GM21723 (cell line): ENCODE measurements at regions not wholly inside any gene's neighbourhood (a gene's known extent, or its start where the extent isn't known, plus 50 kb on each side); places are given as distances from the start of the nearest gene placed in this dataset.
"Not testable (repeated sequence)": the region's sequence is repeated elsewhere in the genome, so short reads cannot be mapped to it uniquely, and the experiment has no call there.

Experiments
- ATAC-seq: cut with Tn5 transposase; IDR thresholded peaks from one replicate; pipeline ENCODE4 v1.9.1; 2021; ENCODE audit warnings: mild to moderate bottlenecking, moderate library complexity; ENCODE audit not compliant: unreplicated experiment

DNA sequence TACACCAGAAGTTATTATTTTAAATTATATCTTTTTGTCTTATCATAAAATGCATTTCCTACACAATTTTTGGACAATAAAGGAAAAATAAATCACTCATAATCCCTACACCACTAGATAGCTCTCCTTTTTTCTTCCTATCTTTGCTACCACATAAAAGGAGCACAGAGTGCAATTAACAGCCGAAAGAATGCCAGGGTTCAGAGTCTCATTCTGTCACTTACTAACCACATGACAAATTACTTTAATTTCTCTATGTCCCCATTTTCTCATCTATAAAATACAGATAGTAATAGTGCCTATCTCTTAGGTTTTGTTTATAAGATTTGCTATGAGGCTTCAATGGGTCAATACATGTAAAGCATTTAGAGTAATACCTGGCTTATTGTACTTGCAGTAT, 158.7 kb upstream of the GRIN3A start:
- no peak for ATAC-seq

- no peak for ATAC-seq
Measured at GRCh38 chr9:101893661-101894646, 155.5 kb upstream of the GRIN3A start.

DNA sequence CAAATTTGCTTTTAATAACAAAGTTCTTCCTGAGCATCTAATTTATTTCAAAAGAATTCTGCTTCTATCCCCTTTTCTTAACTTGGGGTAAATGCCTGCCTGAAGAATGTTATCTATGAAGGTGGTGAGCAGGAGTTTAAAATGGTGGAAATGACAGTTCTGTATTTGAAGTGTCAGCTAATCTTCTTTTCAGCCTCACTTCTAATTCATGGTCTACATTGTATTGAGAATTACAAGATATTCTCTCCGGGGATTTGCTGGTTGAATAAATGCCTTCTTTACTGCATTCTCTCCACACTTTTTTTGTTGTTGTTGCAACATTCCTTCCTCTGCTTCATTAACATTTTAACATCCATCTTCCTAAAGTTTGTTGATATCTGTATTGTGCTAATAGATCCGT, 143.1 kb upstream of the GRIN3A start:
- no peak for ATAC-seq

- ATAC-seq: no peak
Measured at GRCh38 chr9:101880846-101881245, 142.4 kb upstream of the GRIN3A start.

DNA sequence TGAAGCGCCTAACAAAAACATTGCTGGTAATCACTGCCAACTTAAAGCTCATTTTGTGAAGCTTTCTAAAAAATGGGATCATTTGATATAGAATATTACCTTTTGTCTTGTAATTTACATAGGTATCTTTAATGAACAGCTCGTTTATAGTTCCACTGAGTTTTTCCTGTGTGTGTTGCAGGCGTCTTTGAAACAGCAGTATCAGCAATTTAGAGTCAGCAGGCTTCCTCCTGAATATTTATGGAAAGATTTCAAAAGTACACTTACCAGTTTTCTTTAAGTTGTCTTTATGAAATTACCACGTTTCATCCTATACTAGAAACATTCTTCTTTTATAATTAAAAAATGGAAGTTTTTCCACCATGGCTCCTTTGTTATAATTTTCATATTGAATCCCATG, 140.3 kb upstream of the GRIN3A start:
- ATAC-seq: no peak

- no peak for ATAC-seq
Measured at GRCh38 chr9:101877439-101877838, 139.0 kb upstream of the GRIN3A start.

DNA sequence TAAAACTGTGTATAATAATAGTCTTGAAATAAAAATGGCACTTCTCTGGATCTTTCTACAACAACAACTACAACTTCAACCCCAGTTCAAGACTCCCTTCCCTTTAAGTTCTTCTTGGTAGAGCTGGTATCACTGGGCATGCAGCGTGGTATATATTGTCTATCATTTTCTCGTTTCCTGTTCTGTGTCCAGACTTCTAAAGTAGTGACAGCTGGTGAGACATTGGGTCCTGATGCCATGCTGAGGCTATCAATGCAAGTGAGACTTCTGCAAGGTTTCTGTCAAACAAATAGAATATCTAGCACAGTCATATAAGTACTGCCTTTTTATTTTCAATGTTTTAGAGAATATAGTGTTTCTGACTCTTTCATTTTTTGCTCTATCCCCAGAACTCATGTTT, 123.0 kb upstream of the GRIN3A start:
- no peak for ATAC-seq

GRCh38 chr9:101860920-101861319, 122.5 kb upstream of the GRIN3A start:
- no peak for ATAC-seq

- ATAC-seq: no peak
Measured at GRCh38 chr9:101859620-101860019, 121.2 kb upstream of the GRIN3A start.

GRCh38 chr9:101858026-101858425, 119.6 kb upstream of the GRIN3A start:
- no peak for ATAC-seq

GRCh38 chr9:101849102-101849707, 110.8 kb upstream of the GRIN3A start:
- ATAC-seq: no peak

GRCh38 chr9:101848485-101848919, 110.1 kb upstream of the GRIN3A start:
- no peak for ATAC-seq

- ATAC-seq: no peak
Measured at GRCh38 chr9:101846161-101846560, 107.7 kb upstream of the GRIN3A start.

GRCh38 chr9:101840694-101841188, 102.3 kb upstream of the GRIN3A start:
- no peak for ATAC-seq

DNA sequence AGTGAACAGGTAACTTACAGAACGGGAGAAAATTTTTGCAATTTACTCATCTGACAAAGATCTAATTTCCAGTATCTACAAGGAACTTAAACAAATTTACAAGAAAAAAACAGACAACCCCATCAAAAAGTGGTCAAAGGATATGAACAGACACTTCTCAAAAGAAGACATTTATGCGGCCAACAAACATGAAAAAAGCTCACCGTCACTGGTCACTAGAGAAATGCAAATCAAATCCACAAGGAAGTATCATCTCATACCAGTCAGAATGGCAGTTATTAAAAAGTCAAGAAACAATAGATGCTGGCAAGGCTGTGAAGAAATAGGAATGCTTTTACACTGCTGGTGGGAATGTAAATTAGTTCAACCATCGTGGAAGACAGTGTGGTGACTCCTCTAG, 100.5 kb upstream of the GRIN3A start:
- not testable (repeated sequence) for ATAC-seq

DNA sequence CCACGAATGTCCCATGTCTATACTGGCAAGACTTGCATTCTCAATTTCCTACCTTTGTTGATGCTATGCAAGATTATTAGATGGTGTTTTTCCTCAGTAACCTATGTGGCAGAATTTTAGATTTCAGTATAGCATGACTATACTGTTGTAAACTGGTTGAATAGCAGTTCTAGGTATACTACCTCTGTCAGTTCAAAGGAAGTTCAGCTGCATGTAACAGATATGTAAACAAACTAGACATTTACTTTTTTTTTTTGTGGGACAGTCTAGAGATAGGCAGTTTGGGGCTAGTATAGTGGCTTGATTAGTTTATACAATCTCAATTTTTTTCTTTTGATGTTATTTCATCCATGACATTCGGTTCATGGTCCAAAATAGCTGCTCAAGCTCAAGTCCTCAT, 97.6 kb upstream of the GRIN3A start:
- ATAC-seq: no peak

DNA sequence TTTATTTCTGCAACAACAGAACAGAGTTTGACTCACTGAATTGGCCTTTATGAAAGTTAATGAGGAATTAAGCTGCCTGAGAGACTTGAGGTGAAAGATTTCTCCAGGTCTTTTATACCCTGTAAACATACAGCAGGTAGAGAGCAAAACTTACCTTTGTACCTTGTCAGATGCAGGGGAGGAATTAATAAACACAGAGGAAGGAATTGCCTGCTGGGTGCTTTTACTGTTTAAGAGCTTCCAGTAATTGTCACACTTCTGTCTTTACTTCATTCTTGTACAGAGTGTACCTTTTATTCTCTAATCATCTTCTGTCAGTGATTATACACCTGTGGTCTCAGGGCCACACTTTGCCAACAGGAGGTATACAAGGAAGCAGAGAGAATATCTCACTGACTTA, 94.0 kb upstream of the GRIN3A start:
- ATAC-seq: no peak

DNA sequence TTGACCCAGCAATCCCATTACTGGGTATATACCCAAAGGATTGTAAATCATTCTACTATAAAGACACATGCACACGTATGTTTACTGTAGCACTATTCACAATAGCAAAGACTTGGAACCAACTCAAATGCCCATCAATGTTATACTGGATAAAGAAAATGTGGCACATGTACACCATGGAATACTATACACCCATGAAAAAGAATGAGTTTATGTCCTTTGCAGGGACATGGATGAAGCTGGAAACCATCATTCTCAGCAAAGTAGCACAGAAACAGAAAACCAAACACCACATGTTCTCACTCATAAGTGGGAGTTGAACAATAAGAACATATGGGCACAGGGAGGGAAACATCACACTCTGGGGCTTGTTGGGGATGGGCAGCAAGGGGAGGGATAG, 83.0 kb upstream of the GRIN3A start:
- not testable (repeated sequence) for ATAC-seq

DNA sequence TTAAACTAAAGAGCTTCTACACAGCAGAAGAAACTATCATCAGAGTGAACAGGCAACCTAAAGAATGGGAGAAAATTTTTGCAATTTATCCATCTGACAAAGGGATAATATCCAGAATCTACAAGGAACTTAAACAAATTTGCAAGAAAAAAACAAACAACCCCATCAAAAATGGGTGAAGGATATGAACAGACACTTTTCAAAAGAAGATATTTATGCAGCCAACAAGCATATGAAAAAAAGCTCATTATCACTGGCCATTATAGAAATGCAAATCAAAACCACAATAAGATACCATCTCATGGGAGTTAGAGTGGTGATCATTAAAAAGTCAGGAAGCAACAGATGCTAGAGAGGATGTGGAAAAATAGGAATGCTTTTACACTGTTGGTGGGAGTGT, 82.5 kb upstream of the GRIN3A start:
- not testable (repeated sequence) for ATAC-seq

- ATAC-seq: no peak
Measured at GRCh38 chr9:101814064-101814463, 75.6 kb upstream of the GRIN3A start.

DNA sequence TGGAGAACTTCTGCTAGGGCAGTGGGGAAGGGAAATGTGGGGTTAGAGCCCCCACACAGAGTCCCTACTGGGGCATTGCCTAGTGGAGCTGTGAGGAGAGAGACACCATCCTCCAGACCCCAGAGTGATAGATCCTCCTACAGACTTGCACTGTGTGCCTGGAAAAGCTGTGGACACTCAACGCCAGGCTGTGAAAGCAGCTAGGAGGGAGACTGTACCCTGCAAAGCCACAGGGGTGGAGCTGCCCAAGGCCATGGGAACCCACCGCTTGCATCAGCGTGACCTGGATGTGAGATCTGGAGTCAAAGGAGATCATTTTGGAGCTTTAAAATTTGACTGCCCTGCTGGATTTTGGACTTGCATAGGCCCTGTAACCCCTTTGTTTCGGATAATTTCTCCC, 69.4 kb upstream of the GRIN3A start:
- ATAC-seq: not testable (repeated sequence)

DNA sequence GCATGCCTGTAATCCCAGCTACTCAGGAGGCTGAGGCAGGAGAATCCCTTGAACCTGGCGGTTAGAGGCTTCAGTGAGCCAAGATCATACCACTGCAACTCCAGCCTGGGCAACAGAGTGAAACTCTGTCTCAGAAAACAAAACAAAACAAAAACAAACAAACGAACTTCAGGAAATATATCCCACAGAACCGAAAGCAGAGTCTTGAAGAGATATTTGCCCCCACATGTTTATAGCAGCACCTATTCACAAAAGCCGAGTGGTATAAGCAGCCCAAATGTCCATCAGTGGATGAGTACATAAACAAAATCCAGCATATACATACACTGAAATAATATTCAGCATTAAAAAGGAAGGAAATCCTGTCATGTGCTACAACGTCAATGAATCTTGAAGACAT, 57.6 kb upstream of the GRIN3A start:
- ATAC-seq: no peak
